DMS 273 (cell line): ENCODE measurements at regions not wholly inside any gene's neighbourhood (a gene's known extent, or its start where the extent isn't known, plus 50 kb on each side); places are given as distances from the start of the nearest gene placed in this dataset.

ENCODE experiments used
- DNase-seq: peaks from one replicate; lab custom pipeline; 2025; ENCODE audit not compliant: unreplicated experiment; lab: John Stamatoyannopoulos, UW

DNA sequence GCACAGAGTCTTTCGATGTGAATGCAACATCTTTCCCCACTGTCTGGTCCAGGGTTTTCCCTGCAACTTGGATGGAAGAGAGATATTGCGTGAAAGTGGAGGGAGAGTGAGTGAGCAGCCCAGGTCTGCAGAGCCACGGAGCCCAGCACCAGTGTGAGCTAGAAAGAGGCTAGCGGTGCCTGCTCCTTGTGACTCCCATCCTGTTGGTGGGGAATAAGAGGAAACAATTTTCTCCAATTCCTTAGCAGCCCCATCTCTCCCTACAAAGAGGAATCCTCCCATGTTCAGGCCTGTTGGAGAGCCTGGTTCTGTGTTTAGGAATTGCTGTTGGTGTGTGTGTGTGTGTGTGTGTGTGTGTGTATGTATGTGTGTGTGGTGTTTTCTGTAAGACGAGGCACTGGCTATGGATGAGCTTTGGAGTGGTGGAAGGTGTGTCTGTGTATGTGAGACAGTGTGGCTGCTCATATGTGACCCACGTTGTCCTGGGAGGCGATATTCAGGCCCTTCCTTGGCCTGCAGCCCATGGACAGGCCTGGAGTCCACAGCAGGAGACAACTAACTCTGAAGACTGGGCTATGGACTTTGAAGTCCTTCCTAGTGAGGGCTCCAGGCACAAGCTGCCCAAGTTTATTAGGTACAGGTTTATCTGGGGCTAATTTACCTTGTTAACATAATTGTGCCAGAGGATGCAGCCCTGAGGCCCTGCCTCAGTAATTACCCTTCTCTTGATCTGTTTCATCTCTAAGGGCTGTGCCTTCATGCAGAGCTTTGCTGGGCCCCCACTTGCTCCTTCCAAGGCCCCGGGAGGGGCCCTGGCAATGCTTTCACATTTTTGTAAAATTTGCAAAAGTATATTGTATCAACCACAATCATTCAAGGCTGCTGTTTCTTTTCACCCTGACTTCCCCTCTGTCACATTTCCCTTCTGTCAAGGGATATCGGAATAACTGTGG is 88.6 kb upstream of the HAAO start:
- DNase-seq = no peak

DNA sequence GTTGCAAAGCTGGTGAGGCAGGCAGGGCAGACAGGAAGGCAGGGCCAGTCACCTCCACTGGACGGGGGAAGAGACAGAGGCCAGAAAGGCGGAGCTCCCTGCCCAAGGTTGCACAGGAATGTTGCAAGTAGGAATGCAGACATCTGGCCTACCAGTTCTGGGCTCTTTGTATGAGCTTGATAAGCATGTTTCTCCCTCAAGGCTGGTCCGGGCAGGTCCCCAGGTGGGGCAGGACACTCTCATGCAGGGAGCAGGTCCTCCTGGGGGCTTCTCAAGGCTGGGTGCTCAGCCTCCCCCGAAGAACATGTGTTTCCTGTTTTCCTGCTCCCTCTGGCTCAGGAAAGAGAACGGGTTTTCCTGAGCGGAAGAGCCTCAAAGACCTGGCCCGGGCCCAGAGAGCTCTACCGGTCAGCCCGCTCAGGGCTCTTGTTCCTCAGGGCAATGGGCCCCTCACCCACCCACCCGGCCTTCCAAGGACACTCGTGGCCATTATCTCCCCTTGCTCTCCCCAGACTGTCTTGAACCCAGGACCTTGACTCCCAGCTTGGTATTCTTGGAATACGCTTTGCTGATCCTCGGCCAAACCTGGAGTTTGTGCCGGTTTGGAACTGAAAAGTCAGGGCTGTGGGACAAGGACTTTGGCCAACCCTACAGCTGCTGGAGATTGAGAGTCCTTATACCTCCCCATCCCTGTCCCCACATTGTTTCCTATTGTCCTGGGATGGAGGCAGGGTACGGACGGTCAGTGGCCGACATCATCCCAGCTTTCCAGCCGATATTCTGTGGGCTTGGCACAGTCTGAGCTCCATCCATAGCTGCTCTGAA is 87.7 kb upstream of the HAAO start:
- no peak for DNase-seq

DNA sequence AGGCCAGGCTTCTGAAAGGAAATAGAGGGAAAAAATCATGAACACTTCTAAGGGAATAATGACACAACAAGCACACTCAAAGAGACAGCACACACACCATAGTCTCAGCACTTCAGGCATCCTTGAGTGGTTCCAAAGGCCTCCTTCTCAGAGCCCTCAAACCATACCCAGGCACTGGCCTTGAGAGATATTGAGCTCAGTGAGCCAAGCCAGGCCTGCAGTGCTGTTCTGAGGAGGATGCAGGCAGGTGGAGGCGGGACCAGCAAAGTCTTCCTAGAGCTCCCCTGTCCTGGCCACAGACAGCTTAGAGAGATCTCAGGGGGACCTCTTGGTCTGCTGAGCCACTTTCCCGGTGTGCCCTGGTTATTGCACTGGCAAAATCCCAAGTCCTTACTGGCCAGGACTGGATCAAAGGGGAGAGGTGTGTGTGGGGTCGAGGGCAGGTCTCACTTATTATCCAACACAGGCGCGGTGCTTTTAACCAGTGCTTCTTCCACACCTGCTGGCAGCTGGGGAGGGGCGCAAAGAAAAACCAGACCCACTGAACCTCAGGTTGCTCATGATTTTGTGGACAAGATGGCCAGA is 86.8 kb upstream of the HAAO start:
- DNase-seq = no peak

DNA sequence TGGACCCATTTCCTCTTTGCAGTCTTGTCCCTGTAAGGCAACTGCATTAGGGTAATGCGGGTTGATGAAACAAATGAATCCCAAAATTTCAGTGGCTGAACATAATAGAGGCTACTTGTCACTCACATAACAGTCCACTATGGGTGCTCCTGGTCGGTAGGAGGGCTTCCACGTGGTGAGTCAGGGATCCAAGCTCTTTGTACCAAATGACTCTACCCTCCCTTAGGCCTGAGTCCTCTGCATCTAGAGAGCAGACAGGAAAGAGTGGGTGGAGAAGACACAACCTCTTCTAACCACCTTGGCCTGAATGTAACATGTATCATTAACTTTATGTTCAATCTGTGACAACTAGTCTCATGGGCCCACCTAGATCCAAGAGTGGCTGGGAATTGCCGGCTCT is 86.2 kb upstream of the HAAO start:
- DNase-seq = no peak

DNA sequence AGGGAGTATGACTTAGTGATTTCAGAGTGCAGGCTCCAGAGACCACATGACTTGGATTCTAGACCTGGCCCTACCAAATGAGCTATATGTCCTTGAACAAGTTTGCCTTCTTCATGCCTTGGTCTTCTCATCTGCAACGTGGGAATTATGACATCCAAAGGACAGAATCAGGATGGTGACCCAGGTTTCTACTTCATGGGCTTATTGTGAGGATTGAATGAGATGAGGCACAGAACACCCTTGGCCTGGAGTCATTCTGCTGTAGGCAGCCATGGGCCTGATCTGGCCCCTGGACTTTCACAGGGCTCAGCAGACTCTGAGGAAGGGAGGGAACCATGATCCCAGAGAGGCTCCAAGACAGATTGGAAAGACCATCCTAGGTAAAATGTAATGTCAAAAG is 85.6 kb upstream of the HAAO start:
- no peak for DNase-seq

DNA sequence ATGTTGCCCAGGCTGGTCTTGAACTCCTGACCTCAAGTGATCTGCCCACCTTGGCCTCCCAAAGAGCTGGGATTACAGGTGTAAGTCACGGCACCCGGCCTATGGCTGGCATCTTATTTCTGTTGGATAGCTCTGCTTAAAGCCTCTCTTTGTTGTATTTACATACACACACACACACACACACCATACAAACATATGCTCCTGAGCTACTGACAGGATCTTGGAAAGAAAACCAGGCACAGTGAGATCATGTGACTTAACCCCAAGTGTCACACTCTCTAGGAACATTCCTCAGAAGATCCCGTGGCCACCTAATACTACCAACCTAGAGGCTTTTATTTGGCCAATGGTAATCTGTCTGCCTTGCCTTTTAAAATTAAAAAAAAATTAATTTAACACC is 85.1 kb upstream of the HAAO start:
- no peak for DNase-seq

DNA sequence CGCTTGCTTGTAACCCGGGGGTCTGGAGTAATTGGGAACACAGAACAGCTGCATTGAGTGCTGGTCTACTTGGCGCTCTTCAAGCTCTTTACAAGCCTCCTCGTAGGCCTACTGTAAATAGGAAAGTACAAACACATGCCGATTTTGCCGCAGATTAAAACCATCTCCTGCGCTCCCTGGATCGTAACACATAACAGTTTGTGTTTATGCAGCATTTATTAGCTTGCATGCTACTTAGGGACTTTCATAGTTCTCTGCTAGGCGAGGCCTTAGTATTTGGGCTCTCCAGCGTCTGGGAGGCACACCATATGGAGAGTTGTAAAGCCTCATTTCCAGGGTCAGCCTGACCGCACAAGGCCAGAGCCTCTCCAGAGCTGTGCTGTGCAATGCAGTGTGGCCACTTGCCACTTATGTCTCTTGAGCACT is 84.0 kb upstream of the HAAO start:
- no peak for DNase-seq

DNA sequence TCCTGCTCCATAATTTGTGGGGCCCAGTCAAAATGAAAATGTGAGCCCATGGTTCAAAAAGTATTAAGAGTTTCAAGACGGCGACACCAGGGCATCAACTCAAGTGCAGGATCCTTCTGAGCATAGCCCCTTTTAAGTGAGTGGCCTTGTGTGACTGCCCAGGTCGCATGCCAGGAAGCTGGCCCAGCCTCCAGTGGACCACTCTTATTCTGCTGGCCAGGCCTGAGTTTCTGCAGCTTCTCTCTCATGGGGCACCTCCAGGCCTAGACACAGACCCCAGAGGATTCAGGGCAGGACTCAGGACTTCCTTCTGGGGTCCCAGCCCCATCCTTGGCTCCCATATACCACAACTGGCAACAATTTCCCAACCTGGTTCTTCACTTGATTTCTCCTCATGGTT is 83.5 kb upstream of the HAAO start:
- DNase-seq = no peak

DNA sequence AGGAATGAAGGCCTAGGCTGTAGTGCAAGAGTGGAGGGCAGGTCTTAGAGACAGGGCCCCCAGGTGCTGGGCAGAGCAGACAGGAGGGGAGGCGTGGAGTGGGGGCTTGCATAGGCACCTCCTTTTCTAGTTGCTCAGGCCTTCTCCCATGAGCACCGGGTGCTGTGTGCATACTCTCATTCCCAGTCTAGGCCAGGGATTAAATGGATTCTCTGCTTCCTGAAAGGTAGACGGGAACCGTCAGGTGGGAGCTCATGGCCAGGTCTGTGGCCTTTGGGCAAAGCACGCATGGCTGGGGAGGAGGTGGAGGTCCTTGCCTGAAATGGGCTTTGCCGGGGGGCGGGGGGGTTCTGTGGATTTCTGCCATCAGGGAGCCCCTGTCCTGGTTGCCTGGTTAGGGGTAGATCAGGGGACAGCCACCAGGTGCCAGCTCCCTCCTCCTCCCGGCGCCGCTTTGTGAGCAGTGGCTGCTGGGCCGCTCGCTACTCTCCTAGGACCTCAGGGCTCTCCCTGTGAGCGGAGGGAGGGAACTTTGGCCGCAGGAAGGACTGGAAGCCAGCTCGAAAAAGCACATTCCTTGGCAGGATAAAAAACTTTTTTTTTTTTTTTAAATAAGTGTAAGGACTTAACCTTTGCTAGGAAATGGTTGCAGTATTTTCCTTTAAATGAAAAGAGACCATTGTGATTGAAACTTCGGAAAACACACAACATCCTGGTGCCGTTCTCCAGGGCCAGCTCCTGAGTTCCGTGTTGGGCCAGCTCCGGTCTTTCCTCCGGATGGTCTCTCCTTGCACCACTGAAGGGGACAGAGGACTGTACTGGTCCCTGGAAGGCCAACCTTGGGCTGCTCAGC is 82.8 kb upstream of the HAAO start:
- no peak for DNase-seq

DNA sequence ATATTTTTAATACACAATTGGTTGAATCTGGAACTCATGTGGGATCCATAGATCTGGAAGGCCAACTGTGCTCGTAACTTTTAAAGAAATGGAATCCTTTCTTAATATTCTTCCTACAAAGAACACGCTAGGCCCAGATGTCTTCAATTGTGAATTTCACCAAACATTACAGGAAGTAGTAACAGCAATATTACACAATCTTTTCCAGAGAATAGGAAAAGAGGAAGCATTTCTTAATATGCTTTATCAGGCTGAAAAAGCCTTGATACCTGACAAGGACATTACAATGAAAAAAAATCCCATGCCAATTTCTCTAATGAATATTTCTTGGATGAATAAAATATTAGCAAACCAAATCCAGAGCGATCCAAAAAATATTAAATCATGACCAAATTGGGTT is 80.3 kb upstream of the HAAO start:
- DNase-seq = no peak

DNA sequence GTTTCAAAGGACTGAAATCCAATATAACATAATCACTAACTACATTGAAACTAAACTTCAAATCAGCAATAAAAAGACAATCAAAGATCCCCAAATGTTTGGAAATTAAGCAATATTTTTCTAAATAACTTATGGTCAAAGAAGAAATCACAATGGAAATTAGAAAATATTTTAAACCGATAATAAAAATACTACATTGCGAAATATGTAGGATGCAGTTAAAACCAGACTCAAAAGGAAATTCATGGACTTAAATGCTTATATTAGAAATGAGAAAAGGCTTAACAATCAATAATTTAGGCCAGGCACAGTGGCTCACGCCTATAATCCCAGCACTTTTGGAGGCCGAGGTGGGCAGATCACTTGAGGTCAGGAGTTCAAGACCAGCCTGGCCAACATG is 79.0 kb upstream of the HAAO start:
- DNase-seq = no peak

DNA sequence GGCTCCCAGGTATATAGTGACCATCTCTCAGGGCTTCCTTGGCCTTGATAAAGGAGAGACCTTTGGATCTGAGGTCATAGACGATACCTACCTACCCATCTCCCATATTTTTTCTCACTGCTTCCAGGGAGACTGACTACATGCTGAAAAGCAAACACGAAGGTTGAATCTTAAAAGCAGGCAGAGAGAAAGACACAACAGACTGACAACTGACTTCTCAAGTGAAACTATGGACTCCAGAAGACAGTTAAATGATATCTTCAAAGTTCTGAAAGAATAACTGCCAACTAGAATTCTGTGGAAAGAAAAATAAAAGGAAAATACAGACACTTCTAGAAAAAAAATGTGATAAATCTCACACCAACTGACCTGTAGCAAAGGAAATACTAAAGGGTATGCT is 76.5 kb upstream of the HAAO start:
- no peak for DNase-seq

DNA sequence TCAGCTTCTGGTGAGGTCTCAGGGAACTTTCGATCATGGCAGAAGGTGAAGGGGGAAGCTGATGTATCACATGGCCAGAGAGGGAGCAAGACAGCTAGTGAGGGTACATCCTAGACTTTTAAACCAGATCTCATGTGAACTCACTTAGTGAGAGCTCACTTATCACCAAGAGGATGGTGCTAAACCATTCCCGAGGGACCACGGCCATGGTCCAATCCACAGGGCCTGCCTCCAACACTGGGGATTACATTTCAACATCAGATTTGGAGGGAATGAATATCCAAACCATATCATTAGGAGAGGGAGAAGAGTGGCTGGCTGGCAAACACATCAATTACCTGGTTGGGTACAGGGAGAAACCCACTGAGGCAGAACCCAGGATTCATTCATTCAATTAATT is 75.7 kb upstream of the HAAO start:
- no peak for DNase-seq

DNA sequence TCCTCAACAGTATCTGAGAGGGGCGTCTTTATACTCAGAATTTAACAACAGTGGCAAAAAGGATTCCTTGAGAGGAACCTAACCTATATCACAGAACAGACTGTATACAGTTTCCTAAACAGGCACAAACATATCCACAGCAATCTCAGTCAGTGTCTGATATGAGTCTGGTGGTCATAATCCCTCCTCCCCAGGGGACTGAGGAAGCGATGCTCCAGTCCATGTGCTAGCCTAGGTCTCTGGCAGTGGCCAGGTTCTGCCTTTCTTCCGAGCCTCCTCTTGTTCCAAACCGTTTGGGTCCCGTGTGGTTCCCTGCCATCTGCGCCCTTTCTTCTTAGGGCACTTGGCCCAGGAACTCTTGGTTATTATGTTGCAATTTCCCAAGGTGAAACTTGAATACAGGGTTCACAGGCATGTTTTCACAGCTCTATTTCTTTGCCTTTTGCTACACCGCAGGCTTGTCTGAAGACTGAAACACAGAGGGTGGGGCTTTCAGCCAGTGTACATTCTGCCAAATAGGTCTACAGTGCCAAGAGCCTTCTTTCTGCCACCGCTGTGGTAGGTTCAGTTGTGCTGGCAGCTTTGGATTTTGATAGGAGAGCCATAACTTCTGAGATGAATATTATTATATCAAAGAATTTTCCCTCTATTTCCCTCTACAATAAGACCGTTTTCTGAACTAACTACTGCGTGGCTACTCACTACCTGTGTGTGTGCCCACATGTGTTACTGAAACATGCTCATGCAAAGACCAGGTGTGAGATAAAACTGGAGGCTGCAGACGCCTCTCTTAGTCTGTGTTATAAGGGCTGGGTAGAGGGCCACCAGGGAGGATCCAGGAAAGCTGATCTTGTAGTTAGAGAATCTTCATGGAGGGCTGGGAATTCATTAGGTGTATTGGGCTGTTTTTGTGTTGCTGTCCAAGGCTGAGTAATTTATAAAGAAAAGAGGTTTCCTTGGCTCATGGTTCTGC is 75.0 kb upstream of the HAAO start:
- DNase-seq = no peak

DNA sequence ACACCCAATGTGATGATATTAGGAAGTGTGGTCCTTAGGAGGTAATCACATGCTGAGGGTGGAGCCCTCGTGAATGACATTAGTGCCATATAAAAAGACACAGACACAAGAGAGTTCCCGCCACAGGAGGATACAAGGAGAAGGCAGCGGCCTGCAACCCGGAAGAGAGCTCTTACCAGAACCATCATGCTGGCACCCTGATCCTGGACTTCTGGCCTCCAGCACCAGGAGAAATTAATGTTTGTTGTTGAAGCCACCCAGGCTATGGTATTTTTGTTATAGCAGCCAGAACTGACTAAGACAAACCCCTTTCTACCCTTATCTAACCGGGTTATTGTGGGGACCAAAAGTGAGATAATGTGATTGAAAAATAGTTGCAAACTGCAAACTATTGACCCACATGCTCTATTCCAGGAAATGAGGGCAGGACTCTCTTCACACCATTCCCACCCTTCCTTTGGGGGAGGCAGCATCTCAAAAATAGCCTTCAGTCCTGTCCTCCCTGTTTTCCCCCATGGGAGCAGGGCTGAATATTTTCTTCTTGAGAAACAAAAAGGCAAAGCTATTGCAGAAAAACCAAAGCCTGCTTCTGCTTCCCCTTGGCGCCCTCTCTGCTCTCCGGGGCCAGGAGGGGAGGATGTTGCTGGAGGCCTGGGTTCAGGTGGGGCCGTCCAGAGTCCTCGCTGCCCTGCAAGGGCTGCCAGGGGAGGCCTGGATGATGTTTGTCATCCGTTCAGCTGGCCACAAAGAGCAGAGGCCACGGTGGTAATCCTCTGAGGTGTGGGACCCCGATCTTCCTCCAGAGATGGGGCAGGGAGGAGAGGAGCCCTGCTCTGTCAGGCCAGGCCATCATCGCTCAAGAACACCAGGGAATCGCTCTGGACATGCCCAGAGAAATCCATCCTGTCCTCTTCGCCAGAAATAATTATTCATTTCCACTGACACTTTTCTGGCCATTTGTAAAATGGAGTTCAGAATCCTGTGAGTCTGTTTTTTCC is 73.8 kb upstream of the HAAO start:
- DNase-seq = no peak

DNA sequence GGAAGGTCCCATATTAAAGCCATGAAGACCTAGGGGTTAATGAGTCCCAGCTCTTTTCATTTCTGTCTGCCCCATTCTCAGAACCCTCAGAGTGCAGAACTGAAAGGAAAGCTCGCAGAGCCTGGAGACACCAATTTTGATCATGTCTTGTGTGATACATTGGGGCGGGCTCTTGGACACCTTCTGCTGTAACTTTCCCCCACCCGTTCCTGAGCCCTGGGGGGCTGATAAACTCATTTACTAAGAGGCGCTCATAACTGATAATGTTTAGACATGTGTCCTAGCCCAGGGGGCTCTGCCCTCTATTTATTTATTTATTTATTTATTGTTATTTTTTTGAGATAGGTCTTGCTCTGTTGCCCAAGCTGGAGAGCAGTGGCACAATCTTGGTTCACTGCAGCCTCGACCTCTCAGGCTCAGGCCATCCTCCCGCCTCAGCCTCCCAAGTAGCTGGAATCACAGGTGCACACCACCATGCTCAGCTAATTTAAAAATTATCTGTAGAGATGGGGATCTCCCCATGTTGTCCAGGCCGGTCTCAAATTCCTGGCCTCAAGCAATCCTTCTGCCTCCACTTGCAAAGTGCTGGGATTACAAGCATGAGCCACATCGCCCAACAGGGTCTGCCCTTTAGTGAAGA is 72.4 kb upstream of the HAAO start:
- no peak for DNase-seq

DNA sequence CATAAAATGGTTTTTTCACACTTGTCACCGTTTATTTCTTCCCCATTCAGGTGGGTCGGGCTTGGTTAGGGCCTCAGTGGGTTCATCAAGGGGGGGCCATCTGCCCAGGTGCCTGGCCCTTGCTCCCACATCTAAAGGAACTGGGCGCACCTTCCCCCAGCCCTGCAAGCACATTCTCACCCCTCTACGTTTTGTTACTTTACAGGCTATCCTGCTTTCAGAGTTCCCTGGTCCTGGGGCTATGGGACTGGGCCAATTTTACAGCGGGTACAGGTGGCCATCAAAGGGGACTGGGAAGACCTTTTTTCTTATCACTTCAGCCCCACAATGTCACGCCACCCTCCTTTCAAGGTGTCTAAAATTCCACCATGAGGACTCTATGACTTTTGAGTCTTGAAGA is 71.8 kb upstream of the HAAO start:
- no peak for DNase-seq

DNA sequence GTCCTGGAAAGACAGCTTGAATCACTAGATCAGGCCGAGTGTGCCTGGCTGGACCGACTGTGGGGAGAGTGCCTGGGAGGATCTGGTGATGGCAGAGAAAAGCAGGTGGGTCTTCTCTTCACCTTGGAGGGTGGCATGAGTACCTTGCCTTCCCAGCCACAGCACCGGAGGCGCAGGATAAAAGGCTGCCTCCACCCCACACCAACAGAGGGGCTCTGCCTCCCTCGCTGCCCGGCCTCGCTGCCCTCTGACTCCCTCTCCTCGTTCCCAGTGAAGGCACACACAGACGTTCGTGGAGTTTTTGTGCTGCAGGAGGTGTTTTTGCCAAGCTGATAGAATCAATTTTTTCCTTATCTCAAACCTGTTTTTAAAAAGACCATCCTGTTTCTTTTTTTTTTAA is 71.4 kb upstream of the HAAO start:
- DNase-seq = no peak
